GM23338 (cell line): ENCODE measurements at regions not wholly inside any gene's neighbourhood (a gene's known extent, or its start where the extent isn't known, plus 50 kb on each side); places are given as distances from the start of the nearest gene placed in this dataset.

ENCODE experiments used
- ATAC-seq: fragments of 200-7000 bp; cut with Tn5 transposase; 3 replicates; pipeline ENCODE4 v1.9.1; 2020
- DNase-seq: peaks from one replicate; pipeline ENCODE4 v3.0.0-alpha.2; 2015; ENCODE audit warnings: low spot score
- H2AFZ ChIP-seq: fragments of 200-600 bp; sonication (generic); 2 replicates; pipeline ENCODE4 v1.8.0; 2016; ENCODE audit warnings: antibody characterized with exemption, mild to moderate bottlenecking, moderate library complexity
- H3F3A ChIP-seq: fragments of 200-600 bp; sonication (generic); replicated peaks from 2 replicates; pipeline ENCODE4 v1.8.0; 2017; ENCODE audit warnings: antibody characterized with exemption, mixed run types, low read depth
- H3K27ac ChIP-seq: fragments of 200-600 bp; sonication (generic); 2 replicates; pipeline ENCODE4 v1.6.1; 2016; ENCODE audit warnings: low read depth
- H3K27me3 ChIP-seq: fragments of 200-600 bp; sonication (generic); 2 replicates; pipeline ENCODE4 v1.8.0; 2016; ENCODE audit warnings: mild to moderate bottlenecking, mixed run types, moderate library complexity; ENCODE audit not compliant: insufficient read depth
- H3K36me3 ChIP-seq: fragments of 200-600 bp; sonication (generic); 2 replicates; pipeline ENCODE4 v1.8.0; 2016; ENCODE audit warnings: mild to moderate bottlenecking; ENCODE audit not compliant: insufficient read depth
- H3K4me1 ChIP-seq: fragments of 200-600 bp; sonication (generic); 2 replicates; pipeline ENCODE4 v1.8.0; 2016; ENCODE audit warnings: mild to moderate bottlenecking, moderate library complexity; ENCODE audit not compliant: insufficient read depth
- H3K4me2 ChIP-seq: fragments of 200-600 bp; sonication (generic); 2 replicates; pipeline ENCODE4 v1.7.1; 2017; ENCODE audit warnings: mixed run types
- H3K4me3 ChIP-seq: fragments of 200-600 bp; sonication (generic); 2 replicates; pipeline ENCODE4 v1.6.1; 2016; ENCODE audit warnings: mixed run types
- H3K79me2 ChIP-seq: fragments of 200-600 bp; sonication (generic); replicated peaks from 2 replicates; pipeline ENCODE4 v1.8.0; 2017; ENCODE audit warnings: mild to moderate bottlenecking; ENCODE audit not compliant: insufficient read depth
- H3K9me2 ChIP-seq: fragments of 200-600 bp; sonication (generic); 2 replicates; pipeline ENCODE4 v1.8.0; 2017; ENCODE audit not compliant: insufficient read depth
- H4K20me1 ChIP-seq: fragments of 200-600 bp; sonication (generic); replicated peaks from 2 replicates; pipeline ENCODE4 v1.8.0; 2017; ENCODE audit warnings: mild to moderate bottlenecking; ENCODE audit not compliant: insufficient read depth
- H3K27ac Mint-ChIP-seq: 2 replicates; pipeline ENCODE4 v1.8.0; 2020; ENCODE audit warnings: inconsistent platforms, mild to moderate bottlenecking, moderate library complexity, mixed read lengths
- H3K27me3 Mint-ChIP-seq: 3 replicates; pipeline ENCODE4 v1.8.0; 2022; ENCODE audit warnings: low read depth, mild to moderate bottlenecking, moderate library complexity, mixed read lengths, inconsistent platforms; ENCODE audit not compliant: insufficient read depth, poor library complexity
- H3K36me3 Mint-ChIP-seq: 3 replicates; pipeline ENCODE4 v1.8.0; 2021; ENCODE audit warnings: low read depth, mild to moderate bottlenecking, inconsistent platforms, moderate library complexity, mixed read lengths
- H3K4me1 Mint-ChIP-seq: 3 replicates; pipeline ENCODE4 v1.8.0; 2020; ENCODE audit warnings: mild to moderate bottlenecking, inconsistent platforms, mixed read lengths
- H3K4me3 Mint-ChIP-seq: 3 replicates; pipeline ENCODE4 v1.8.0; 2021; ENCODE audit warnings: moderate library complexity, mild to moderate bottlenecking, inconsistent platforms, mixed read lengths
- H3K9me3 Mint-ChIP-seq: 3 replicates; pipeline ENCODE4 v1.8.0; 2020; ENCODE audit warnings: moderate library complexity, mild to moderate bottlenecking, inconsistent platforms, mixed read lengths
- CREB1 ChIP-seq: fragments of 250-450 bp; sonication (Bioruptor Pico); IDR thresholded peaks from 2 replicates; pipeline ENCODE4 v1.5.0; 2020; ENCODE audit warnings: low read depth, mild to moderate bottlenecking, moderate library complexity
- ETS1 ChIP-seq: IDR thresholded peaks from 2 replicates; pipeline ENCODE4 v1.6.1; 2016; ENCODE audit warnings: antibody characterized with exemption
- EZH2 ChIP-seq: fragments of 200-600 bp; sonication (generic); IDR thresholded peaks from one replicate; pipeline ENCODE4 v1.8.0; 2017; ENCODE audit warnings: antibody characterized with exemption, mild to moderate bottlenecking, low read depth; ENCODE audit not compliant: unreplicated experiment
- EZH2phosphoT487 ChIP-seq: fragments of 200-600 bp; sonication (generic); IDR thresholded peaks from one replicate; pipeline ENCODE4 v1.8.1; 2018; ENCODE audit warnings: antibody characterized with exemption; ENCODE audit not compliant: unreplicated experiment
- JUNB ChIP-seq: IDR thresholded peaks from one replicate; pipeline ENCODE4 v1.6.1; 2016; ENCODE audit warnings: antibody characterized with exemption; ENCODE audit not compliant: unreplicated experiment
- NANOG ChIP-seq: IDR thresholded peaks from 2 replicates; pipeline ENCODE4 v1.6.1; 2016; ENCODE audit warnings: antibody characterized with exemption, borderline replicate concordance
- POLR2AphosphoS5 ChIP-seq: IDR thresholded peaks from 2 replicates; pipeline ENCODE4 v1.6.1; 2016; ENCODE audit warnings: antibody characterized with exemption, low read depth
- ZNF114 ChIP-seq: fragments of 250-450 bp; sonication (Bioruptor Pico); IDR thresholded peaks from 2 replicates; pipeline ENCODE4 v1.5.0; 2020; ENCODE audit warnings: mild to moderate bottlenecking, moderate library complexity
- ZNF331 ChIP-seq: fragments of 250-450 bp; sonication (Bioruptor Pico); IDR thresholded peaks from 2 replicates; pipeline ENCODE4 v1.5.0; 2020; ENCODE audit warnings: low read depth, mild to moderate bottlenecking, moderate library complexity
- TF ChIP-seq, protein P1 (sequence below): fragments of 250-450 bp; sonication (Bioruptor Pico); IDR thresholded peaks from 2 replicates; pipeline ENCODE4 v1.5.0; 2020; ENCODE audit warnings: mild to moderate bottlenecking, moderate library complexity

GRCh38 chr18:68525091-68525490 is 189.8 kb downstream of the TMX3 start:
- no peaks in the 10 kb centered on the region for H3K79me2 ChIP-seq
- no peak overlapping the region for H3K4me3 ChIP-seq
- H3K36me3 ChIP-seq: no peaks in the 10 kb centered on the region
- H3F3A ChIP-seq: no peaks in the 10 kb centered on the region
- Mint-ChIP-seq H3K27ac (no peak overlapping the region), H3K4me3 (no peak overlapping the region), H3K4me1 (peaks cover 5% of the 10 kb centered on the region; the same call in 2 of the 3 replicates), H3K9me3 (no peaks in the 10 kb centered on the region), H3K27me3 (no peaks in the 10 kb centered on the region), H3K36me3 (no peaks in the 10 kb centered on the region)
- DNase-seq (no peak), ATAC-seq (no peak)
- no peaks in the 10 kb centered on the region for H3K27me3 ChIP-seq
- H2AFZ ChIP-seq: no peak overlapping the region
- no peak overlapping the region for H3K27ac ChIP-seq
- H3K4me1 ChIP-seq: peaks cover 3% of the 10 kb centered on the region; the same call in 1 of the 2 replicates
- H3K9me2 ChIP-seq: peaks cover 2% of the 10 kb centered on the region; the same call in 1 of the 2 replicates
- H3K4me2 ChIP-seq: no peak overlapping the region
- TF ChIP-seq POLR2AphosphoS5: no peak
- TF ChIP-seq, protein P1, sequence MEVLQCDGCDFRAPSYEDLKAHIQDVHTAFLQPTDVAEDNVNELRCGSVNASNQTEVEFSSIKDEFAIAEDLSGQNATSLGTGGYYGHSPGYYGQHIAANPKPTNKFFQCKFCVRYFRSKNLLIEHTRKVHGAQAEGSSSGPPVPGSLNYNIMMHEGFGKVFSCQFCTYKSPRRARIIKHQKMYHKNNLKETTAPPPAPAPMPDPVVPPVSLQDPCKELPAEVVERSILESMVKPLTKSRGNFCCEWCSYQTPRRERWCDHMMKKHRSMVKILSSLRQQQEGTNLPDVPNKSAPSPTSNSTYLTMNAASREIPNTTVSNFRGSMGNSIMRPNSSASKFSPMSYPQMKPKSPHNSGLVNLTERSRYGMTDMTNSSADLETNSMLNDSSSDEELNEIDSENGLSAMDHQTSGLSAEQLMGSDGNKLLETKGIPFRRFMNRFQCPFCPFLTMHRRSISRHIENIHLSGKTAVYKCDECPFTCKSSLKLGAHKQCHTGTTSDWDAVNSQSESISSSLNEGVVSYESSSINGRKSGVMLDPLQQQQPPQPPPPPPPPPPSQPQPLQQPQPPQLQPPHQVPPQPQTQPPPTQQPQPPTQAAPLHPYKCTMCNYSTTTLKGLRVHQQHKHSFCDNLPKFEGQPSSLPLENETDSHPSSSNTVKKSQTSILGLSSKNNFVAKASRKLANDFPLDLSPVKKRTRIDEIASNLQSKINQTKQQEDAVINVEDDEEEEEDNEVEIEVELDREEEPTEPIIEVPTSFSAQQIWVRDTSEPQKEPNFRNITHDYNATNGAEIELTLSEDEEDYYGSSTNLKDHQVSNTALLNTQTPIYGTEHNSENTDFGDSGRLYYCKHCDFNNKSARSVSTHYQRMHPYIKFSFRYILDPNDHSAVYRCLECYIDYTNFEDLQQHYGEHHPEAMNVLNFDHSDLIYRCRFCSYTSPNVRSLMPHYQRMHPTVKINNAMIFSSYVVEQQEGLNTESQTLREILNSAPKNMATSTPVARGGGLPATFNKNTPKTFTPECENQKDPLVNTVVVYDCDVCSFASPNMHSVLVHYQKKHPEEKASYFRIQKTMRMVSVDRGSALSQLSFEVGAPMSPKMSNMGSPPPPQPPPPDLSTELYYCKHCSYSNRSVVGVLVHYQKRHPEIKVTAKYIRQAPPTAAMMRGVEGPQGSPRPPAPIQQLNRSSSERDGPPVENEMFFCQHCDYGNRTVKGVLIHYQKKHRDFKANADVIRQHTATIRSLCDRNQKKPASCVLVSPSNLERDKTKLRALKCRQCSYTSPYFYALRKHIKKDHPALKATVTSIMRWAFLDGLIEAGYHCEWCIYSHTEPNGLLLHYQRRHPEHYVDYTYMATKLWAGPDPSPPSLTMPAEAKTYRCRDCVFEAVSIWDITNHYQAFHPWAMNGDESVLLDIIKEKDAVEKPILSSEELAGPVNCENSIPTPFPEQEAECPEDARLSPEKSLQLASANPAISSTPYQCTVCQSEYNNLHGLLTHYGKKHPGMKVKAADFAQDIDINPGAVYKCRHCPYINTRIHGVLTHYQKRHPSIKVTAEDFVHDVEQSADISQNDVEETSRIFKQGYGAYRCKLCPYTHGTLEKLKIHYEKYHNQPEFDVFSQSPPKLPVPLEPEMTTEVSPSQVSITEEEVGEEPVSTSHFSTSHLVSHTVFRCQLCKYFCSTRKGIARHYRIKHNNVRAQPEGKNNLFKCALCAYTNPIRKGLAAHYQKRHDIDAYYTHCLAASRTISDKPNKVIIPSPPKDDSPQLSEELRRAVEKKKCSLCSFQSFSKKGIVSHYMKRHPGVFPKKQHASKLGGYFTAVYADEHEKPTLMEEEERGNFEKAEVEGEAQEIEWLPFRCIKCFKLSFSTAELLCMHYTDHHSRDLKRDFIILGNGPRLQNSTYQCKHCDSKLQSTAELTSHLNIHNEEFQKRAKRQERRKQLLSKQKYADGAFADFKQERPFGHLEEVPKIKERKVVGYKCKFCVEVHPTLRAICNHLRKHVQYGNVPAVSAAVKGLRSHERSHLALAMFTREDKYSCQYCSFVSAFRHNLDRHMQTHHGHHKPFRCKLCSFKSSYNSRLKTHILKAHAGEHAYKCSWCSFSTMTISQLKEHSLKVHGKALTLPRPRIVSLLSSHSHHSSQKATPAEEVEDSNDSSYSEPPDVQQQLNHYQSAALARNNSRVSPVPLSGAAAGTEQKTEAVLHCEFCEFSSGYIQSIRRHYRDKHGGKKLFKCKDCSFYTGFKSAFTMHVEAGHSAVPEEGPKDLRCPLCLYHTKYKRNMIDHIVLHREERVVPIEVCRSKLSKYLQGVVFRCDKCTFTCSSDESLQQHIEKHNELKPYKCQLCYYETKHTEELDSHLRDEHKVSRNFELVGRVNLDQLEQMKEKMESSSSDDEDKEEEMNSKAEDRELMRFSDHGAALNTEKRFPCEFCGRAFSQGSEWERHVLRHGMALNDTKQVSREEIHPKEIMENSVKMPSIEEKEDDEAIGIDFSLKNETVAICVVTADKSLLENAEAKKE: no peak
- TF ChIP-seq EZH2: no peak
- TF ChIP-seq ETS1: no peak
- no peak for TF ChIP-seq EZH2phosphoT487
- no peak for TF ChIP-seq ZNF331
- TF ChIP-seq CREB1: no peak
- no peak for TF ChIP-seq NANOG
- no peak for TF ChIP-seq ZNF114 (CRISPR knock-in tag)
- no peak for TF ChIP-seq JUNB
- no peaks in the 10 kb centered on the region for H4K20me1 ChIP-seq
